ENCODE measurements at regions not wholly inside any gene's neighbourhood (a gene's known extent, or its start where the extent isn't known, plus 50 kb on each side); places are given as distances from the start of the nearest gene placed in this dataset.
"Not testable (repeated sequence)": the region's sequence is repeated elsewhere in the genome, so short reads cannot be mapped to it uniquely, and the experiment has no call there.

DNA sequence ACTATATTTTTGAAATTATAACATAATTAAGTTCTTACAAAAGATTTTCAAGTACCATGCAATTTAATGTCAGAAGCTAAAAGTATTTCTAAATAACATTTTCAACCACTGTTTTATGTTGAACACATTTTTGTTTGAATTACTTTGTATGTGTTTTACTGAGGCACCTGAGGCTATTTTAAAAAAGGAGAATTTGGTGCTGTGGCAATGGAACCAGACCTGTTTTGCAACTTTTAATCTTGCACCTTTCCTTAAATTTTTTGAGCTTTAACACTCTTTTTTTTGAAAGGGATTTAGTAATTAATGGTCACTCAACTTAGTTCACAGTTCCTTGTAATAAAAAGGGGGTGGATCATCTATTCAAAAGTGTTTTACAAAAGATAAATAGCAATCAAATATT, 561.6 kb downstream of the ZBBX start:
- Histone ChIP-seq H3K27me3 (replicated peaks; ENCODE audit: insufficient read depth) (no peaks in the 10 kb centered on the region), H3K9ac (no peak overlapping the region), H3K4me2 (ENCODE audit: unreplicated experiment) (no peak overlapping the region), H2AFZ (no peak overlapping the region), H3F3A (ENCODE audit: insufficient read depth) (no peaks in the 10 kb centered on the region), H3K9me3 (ENCODE audit: low read depth) (no peaks in the 10 kb centered on the region), H3K27ac (no peak overlapping the region), H3K9me2 (ENCODE audit: insufficient read depth) (no peaks in the 10 kb centered on the region), H3K36me3 (ENCODE audit: low read depth) (no peaks in the 10 kb centered on the region), H3K4me3 (no peak overlapping the region), H3K4me1 (ENCODE audit: insufficient read depth) (no peaks in the 10 kb centered on the region), H4K20me1 (ENCODE audit: insufficient read depth) (no peaks in the 10 kb centered on the region), H3K79me2 (ENCODE audit: insufficient read depth) (no peaks in the 10 kb centered on the region)
- in situ Hi-C loops (cut with MboI), result no loop called here
- TF ChIP-seq EZH2 (IDR thresholded peaks at IDR 0.05; ENCODE audit: insufficient read depth, poor library complexity, severe bottlenecking) (no peak), EZH2phosphoT487 (IDR thresholded peaks at IDR 0.05; ENCODE audit: insufficient read depth, low read depth) (no peak)
- DNase-seq, result no peak

DNA sequence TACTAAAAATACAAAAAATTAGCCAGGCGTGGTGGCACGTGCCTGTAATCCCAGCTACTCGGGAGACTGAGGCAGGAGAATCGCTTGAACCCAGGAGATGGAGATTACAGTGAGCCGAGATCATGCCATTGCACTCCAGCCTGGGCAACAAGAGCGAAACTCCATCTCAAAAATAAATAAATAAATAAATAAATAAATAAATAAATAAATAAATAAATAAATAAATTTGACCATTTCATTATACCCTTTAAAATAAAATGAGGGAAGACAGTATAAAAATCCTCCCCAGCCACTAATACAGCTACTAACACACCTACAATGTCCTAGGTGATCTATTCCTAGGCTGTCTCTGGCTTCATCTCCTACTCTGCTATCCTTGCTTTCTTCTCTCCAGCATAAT, 562.8 kb downstream of the ZBBX start:
- H3K9me3 ChIP-seq (ENCODE audit: low read depth); in situ Hi-C loops (cut with MboI); H3F3A ChIP-seq (ENCODE audit: insufficient read depth): not testable (repeated sequence)

DNA sequence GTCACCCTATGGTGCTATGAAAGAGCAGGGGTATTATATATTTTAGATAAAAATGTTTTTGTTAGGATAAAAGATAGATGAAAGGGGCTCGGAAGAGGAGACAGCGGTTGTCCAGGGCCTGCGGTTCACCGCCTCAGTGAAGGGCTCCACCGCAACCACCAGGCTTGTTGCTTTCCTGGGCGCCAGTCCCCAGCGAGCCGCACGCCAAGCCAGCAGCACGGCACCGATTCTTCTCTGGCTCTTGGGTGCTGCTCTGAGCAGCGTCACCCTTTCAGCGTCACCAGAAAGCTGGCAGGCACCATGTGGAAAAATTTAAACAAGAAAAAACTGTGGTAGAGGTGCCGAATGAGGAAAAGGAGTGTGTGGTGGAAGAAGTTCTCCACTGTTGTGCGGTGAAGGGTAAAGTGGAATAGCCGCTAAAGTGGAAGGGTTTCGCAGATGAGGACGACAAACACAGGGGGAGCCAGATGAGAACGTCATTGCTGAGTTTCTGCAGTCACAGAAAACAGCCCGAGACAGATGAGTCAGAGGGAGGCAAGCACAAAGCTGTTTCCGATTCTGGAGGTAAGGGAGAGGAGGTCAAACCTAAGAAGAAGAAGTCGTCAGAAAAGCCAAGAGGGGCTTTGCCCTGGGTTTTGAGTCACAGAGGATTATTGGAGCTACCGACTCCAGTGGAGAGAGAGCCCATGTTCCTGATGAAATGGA, 569.2 kb downstream of the ZBBX start:
- H3K4me1 ChIP-seq (ENCODE audit: insufficient read depth), result no peaks in the 10 kb centered on the region
- H3K27ac ChIP-seq, result no peak overlapping the region
- no peak for DNase-seq
- no peaks in the 10 kb centered on the region for H3K79me2 ChIP-seq (ENCODE audit: insufficient read depth)
- 60 to 61% methylated on average over 23 of the region's 23 CpGs for WGBS, 2 experiments (ENCODE audit: low coverage in 1 of 2, low lambda C conversion rate in 2 of 2, missing lambda C conversion rate in 2 of 2)
- no peaks in the 10 kb centered on the region for H3K27me3 ChIP-seq (replicated peaks; ENCODE audit: insufficient read depth)
- H3K4me3 ChIP-seq, result no peak overlapping the region
- H2AFZ ChIP-seq, result no peak overlapping the region
- TF ChIP-seq EZH2 (IDR thresholded peaks at IDR 0.05; ENCODE audit: insufficient read depth, poor library complexity, severe bottlenecking), result no peak
- no peak for TF ChIP-seq EZH2phosphoT487 (IDR thresholded peaks at IDR 0.05; ENCODE audit: insufficient read depth, low read depth)
- H3F3A ChIP-seq (ENCODE audit: insufficient read depth), result no peaks in the 10 kb centered on the region
- in situ Hi-C loops (cut with MboI), result no loop called here
- H3K36me3 ChIP-seq (ENCODE audit: low read depth), result no peaks in the 10 kb centered on the region
- H3K9me3 ChIP-seq (ENCODE audit: low read depth), result no peaks in the 10 kb centered on the region
- H4K20me1 ChIP-seq (ENCODE audit: insufficient read depth), result no peaks in the 10 kb centered on the region
- H3K4me2 ChIP-seq (ENCODE audit: unreplicated experiment), result no peak overlapping the region
- H3K9me2 ChIP-seq (ENCODE audit: insufficient read depth), result no peaks in the 10 kb centered on the region
- H3K9ac ChIP-seq, result no peak overlapping the region

More for the DNA sequence above, 562.8 kb downstream of the ZBBX start:
- H4K20me1 ChIP-seq (ENCODE audit: insufficient read depth); H2AFZ ChIP-seq; H3K4me2 ChIP-seq (ENCODE audit: unreplicated experiment); DNase-seq; H3K27ac ChIP-seq; H3K27me3 ChIP-seq (replicated peaks; ENCODE audit: insufficient read depth); H3K4me3 ChIP-seq; H3K4me1 ChIP-seq (ENCODE audit: insufficient read depth); H3K9ac ChIP-seq; H3K36me3 ChIP-seq (ENCODE audit: low read depth); H3K9me2 ChIP-seq (ENCODE audit: insufficient read depth); H3K79me2 ChIP-seq (ENCODE audit: insufficient read depth): not testable (repeated sequence)
- 28 to 36% methylated on average over 6 of the region's 6 CpGs for WGBS, 2 experiments (ENCODE audit: low coverage in 1 of 2, low lambda C conversion rate in 2 of 2, missing lambda C conversion rate in 2 of 2)

DNA sequence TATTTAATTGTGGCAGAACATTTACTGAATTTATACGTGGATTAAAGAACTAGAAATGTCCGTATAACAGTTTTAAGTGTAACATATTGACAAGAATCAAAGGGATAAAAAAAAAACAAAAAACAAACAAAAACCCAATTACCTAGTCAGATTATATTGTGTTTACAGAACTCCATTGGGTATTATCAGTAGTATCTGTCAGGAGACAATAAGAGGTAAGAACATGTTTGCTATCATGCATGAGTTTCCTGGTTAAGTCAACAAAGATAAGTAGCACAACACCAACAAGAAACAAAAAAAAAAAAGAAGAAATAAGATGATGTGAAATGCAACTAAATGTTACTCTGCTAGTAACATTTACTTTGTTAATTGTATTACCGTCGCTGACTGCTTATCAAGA, 570.6 kb downstream of the ZBBX start:
- no peaks in the 10 kb centered on the region for H3K36me3 ChIP-seq (ENCODE audit: low read depth)
- no peak overlapping the region for H3K4me3 ChIP-seq
- H3K4me2 ChIP-seq (ENCODE audit: unreplicated experiment), result no peak overlapping the region
- no peaks in the 10 kb centered on the region for H3K79me2 ChIP-seq (ENCODE audit: insufficient read depth)
- H3K9ac ChIP-seq, result no peak overlapping the region
- no peak for DNase-seq
- H3K27me3 ChIP-seq (replicated peaks; ENCODE audit: insufficient read depth), result no peaks in the 10 kb centered on the region
- H3K9me2 ChIP-seq (ENCODE audit: insufficient read depth), result no peaks in the 10 kb centered on the region
- H3K27ac ChIP-seq, result no peak overlapping the region
- 50 to 56% methylated on average over 4 of the region's 4 CpGs for WGBS, 2 experiments (ENCODE audit: low coverage in 1 of 2, low lambda C conversion rate in 2 of 2, missing lambda C conversion rate in 2 of 2)
- H4K20me1 ChIP-seq (ENCODE audit: insufficient read depth), result no peaks in the 10 kb centered on the region
- H3K4me1 ChIP-seq (ENCODE audit: insufficient read depth), result no peaks in the 10 kb centered on the region
- no peak overlapping the region for H2AFZ ChIP-seq
- no peak for TF ChIP-seq EZH2phosphoT487 (IDR thresholded peaks at IDR 0.05; ENCODE audit: insufficient read depth, low read depth)
- no peak for TF ChIP-seq EZH2 (IDR thresholded peaks at IDR 0.05; ENCODE audit: insufficient read depth, poor library complexity, severe bottlenecking)
- in situ Hi-C loops (cut with MboI), result no loop called here
- H3F3A ChIP-seq (ENCODE audit: insufficient read depth), result no peaks in the 10 kb centered on the region
- H3K9me3 ChIP-seq (ENCODE audit: low read depth), result no peaks in the 10 kb centered on the region

DNA sequence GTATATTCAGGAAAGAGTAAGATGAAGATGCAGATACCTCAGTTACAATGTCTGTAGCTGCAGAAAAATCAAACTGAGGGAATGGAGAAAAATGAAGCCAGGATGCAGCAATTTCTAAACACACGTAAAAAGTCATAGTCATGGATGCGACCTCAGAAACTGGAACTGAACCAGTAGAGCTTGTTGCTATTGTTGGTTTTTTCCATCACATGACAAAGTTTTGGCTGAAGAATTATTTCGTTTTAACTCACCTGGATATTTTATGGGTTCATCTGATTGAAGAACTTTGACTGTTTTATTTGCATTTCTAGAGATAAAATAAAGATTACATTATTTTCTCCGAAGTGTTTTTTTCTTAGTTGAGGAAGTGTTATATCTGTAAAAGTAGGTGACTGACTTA, 591.2 kb downstream of the ZBBX start:
- no peaks in the 10 kb centered on the region for H3K36me3 ChIP-seq (ENCODE audit: low read depth)
- H3K27ac ChIP-seq, result no peak overlapping the region
- in situ Hi-C loops (cut with MboI), result no loop called here
- TF ChIP-seq EZH2 (IDR thresholded peaks at IDR 0.05; ENCODE audit: insufficient read depth, poor library complexity, severe bottlenecking) (no peak), EZH2phosphoT487 (IDR thresholded peaks at IDR 0.05; ENCODE audit: insufficient read depth, low read depth) (no peak)
- H3K27me3 ChIP-seq (replicated peaks; ENCODE audit: insufficient read depth), result no peaks in the 10 kb centered on the region
- H3K9ac ChIP-seq, result no peak overlapping the region
- 24 to 31% methylated on average over 4 of the region's 4 CpGs for WGBS, 2 experiments (ENCODE audit: low coverage in 1 of 2, low lambda C conversion rate in 2 of 2, missing lambda C conversion rate in 2 of 2)
- H3K79me2 ChIP-seq (ENCODE audit: insufficient read depth), result no peaks in the 10 kb centered on the region
- H3K9me2 ChIP-seq (ENCODE audit: insufficient read depth), result no peaks in the 10 kb centered on the region
- no peaks in the 10 kb centered on the region for H3F3A ChIP-seq (ENCODE audit: insufficient read depth)
- no peaks in the 10 kb centered on the region for H4K20me1 ChIP-seq (ENCODE audit: insufficient read depth)
- H3K4me2 ChIP-seq (ENCODE audit: unreplicated experiment), result no peak overlapping the region
- no peaks in the 10 kb centered on the region for H3K9me3 ChIP-seq (ENCODE audit: low read depth)
- H3K4me1 ChIP-seq (ENCODE audit: insufficient read depth), result no peaks in the 10 kb centered on the region
- H3K4me3 ChIP-seq, result no peak overlapping the region
- no peak overlapping the region for H2AFZ ChIP-seq
- no peak for DNase-seq
